HTR-8/SVneo (cell line): ENCODE measurements at regions not wholly inside any gene's neighbourhood (a gene's known extent, or its start where the extent isn't known, plus 50 kb on each side); places are given as distances from the start of the nearest gene placed in this dataset.
"Not testable (repeated sequence)": the region's sequence is repeated elsewhere in the genome, so short reads cannot be mapped to it uniquely, and the experiment has no call there.

Experiments
- DNase-seq: peaks from one replicate; pipeline ENCODE4 v3.0.0; 2011; ENCODE audit warnings: low spot score, mixed read lengths; ENCODE audit not compliant: insufficient read length
- FAIRE-seq: peaks from 2 replicates; lab custom pipeline; 2011; peaks lifted over from hg19 to GRCh38; lab: Jason Lieb, UNC

GRCh38 chr11:134856056-134856971 lies 444.3 kb upstream of the B3GAT1 start:
- DNase-seq = no peak
- no peak for FAIRE-seq

GRCh38 chr11:134853992-134854991 lies 442.2 kb upstream of the B3GAT1 start:
- FAIRE-seq (no peak), DNase-seq (no peak)

- not testable (repeated sequence) for DNase-seq, FAIRE-seq
Observed at GRCh38 chr11:134851503-134852224, 439.6 kb upstream of the B3GAT1 start.

- FAIRE-seq = no peak
- DNase-seq = no peak
Observed at GRCh38 chr11:134850566-134850965, 438.5 kb upstream of the B3GAT1 start.

- FAIRE-seq (no peak), DNase-seq (no peak)
Observed at GRCh38 chr11:134849833-134850232, 437.8 kb upstream of the B3GAT1 start.

- no peak for DNase-seq
- no peak for FAIRE-seq
Observed at GRCh38 chr11:134847083-134847715, 435.2 kb upstream of the B3GAT1 start.

- DNase-seq (no peak), FAIRE-seq (no peak)
Observed at GRCh38 chr11:134846328-134847082, 434.5 kb upstream of the B3GAT1 start.

- FAIRE-seq = no peak
- no peak for DNase-seq
Observed at GRCh38 chr11:134845474-134846327, 433.7 kb upstream of the B3GAT1 start.

- no peak for FAIRE-seq
Observed at GRCh38 chr11:134844838-134845237, 432.8 kb upstream of the B3GAT1 start.

GRCh38 chr11:134843735-134844134 lies 431.7 kb upstream of the B3GAT1 start:
- no peak for DNase-seq

More at GRCh38 chr11:134844838-134845237, 432.8 kb upstream of the B3GAT1 start:
- DNase-seq = no peak

GRCh38 chr11:134843020-134843419 lies 431.0 kb upstream of the B3GAT1 start:
- DNase-seq (no peak), FAIRE-seq (no peak)

More at GRCh38 chr11:134843735-134844134, 431.7 kb upstream of the B3GAT1 start:
- FAIRE-seq = no peak

GRCh38 chr11:134841972-134842371 lies 429.9 kb upstream of the B3GAT1 start:
- no peak for FAIRE-seq
- DNase-seq = no peak

GRCh38 chr11:134841411-134841810 lies 429.4 kb upstream of the B3GAT1 start:
- DNase-seq (no peak), FAIRE-seq (no peak)

GRCh38 chr11:134840945-134841344 lies 428.9 kb upstream of the B3GAT1 start:
- DNase-seq (no peak), FAIRE-seq (no peak)

- not testable (repeated sequence) for FAIRE-seq, DNase-seq
Observed at GRCh38 chr11:134840165-134840564, 428.1 kb upstream of the B3GAT1 start.

- DNase-seq (no peak), FAIRE-seq (no peak)
Observed at GRCh38 chr11:134838708-134839107, 426.7 kb upstream of the B3GAT1 start.

GRCh38 chr11:134837887-134838232 lies 425.8 kb upstream of the B3GAT1 start:
- DNase-seq (no peak), FAIRE-seq (no peak)
